GM21737 (cell line): ENCODE measurements at regions not wholly inside any gene's neighbourhood (a gene's known extent, or its start where the extent isn't known, plus 50 kb on each side); places are given as distances from the start of the nearest gene placed in this dataset.

Source experiments
- ATAC-seq: cut with Tn5 transposase; IDR thresholded peaks from one replicate; pipeline ENCODE4 v1.9.1; 2021; ENCODE audit warnings: mild to moderate bottlenecking, moderate library complexity; ENCODE audit not compliant: unreplicated experiment

- ATAC-seq, result no peak
These were observed 80.2 kb upstream of the PALMD start for GRCh38 chr1:99565606-99566289.

DNA sequence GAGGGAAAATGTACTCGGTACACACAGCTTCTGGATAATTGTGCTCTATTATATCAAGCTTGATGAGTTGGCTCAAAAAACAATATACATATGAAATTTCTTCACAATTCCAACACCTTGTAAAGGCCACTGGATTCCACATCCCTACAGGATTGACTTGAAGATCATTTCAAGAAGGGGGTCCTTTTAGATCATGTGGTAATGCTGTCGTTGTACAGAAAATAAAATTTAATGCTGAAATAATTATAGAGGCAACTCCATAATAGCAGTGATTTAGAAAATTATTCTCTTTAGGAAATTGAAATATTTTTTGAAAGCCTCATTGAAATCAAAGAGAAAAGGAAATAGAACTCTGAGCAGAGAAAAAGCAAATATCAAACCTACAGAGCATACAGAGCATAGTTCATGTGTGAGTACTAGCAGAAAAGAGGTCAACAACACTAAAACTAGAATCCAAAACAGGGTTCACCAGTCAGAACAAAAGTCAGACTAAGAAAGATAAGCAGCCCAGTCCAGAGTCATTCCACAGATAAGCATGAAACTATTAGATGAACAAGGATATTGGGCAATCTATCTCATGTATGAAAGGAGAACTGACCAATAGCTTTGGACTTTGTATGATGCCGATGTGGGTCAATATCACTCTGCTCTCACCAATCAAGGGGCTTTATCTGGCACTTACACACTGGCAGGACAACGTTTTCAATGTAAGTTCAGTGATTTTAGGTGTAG is 79.5 kb upstream of the PALMD start:
- ATAC-seq, result no peak

- no peak for ATAC-seq
These were observed 75.3 kb upstream of the PALMD start for GRCh38 chr1:99570486-99571089.

GRCh38 chr1:99571092-99571734 is 74.7 kb upstream of the PALMD start:
- ATAC-seq, result no peak

DNA sequence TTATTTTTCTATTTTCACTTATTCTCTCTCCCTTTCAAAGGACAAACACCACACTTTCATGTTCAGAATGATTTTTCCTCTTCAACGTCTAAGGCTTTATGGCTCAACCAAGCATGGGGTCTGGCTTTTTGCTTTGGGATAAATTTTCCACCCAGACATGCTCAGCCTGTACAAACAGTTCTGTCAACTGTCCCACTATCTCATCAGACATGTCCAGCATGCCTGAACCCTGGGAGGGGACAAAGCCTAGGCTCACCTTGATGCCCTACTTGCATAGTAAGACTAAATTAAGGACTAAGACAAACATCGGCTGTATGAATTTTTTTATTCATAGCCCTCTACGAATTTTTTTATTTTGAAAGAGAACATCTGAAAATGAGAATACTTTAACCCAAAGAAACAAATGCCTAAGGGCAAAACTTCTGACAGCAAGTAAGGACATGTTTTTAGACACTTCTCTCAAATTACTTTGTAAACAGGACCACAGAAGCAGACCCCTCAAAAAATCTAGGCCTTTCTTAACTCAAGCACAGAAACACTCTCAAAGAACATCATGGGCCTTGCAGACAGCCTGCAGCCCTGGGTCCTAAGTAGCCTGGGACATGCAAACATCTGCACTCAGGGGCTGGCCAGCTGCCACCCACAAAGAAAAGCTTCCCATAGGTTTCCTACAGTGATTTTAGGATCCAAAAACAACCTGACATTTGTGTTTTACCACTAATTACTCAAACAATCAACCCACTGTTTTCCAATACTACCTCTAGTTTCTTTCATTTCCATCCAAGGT is 72.3 kb upstream of the PALMD start:
- no peak for ATAC-seq

DNA sequence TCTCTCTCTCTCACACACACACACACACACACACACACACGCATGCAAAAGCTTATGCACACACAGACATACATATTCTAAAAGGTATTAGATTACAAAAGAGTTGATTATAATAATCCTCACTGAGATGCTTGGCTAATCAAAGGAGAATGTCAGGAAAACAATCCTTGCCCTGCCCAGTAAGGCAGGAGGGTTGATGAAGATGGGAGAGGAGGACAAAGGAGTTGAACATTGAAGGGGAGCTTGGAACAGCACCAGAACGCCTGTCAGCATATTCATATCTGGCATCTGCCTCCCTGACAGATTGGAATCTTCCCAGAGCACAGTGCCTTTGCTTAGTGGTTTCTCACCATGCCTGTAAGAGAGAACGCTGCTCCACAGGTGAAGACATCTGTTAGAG is 68.6 kb upstream of the PALMD start:
- no peak for ATAC-seq

GRCh38 chr1:99579691-99580172 is 66.2 kb upstream of the PALMD start:
- ATAC-seq, result no peak

DNA sequence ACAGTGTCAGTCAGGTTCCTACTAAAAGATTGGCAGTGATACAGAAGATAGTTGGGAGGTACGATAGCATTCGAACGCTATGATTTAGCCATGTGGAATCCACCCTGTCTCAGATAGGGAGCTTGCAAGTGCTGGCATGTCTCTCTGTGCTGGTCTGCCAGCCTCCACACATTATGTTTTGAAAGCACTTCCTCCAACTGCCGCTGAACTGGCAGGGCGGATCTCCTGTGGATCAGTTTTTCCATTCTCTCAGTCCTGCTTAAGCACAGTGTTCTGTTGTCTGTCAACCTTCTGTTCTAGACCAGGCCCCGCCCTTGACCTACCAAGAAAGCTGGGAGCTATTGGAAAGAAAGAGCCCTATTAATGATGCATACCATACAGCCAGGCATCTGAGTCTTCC is 65.5 kb upstream of the PALMD start:
- ATAC-seq, result no peak

- no peak for ATAC-seq
These were observed 58.9 kb upstream of the PALMD start for GRCh38 chr1:99587008-99587407.

GRCh38 chr1:99589186-99589636 is 56.7 kb upstream of the PALMD start:
- no peak for ATAC-seq

GRCh38 chr1:99590578-99591209 is 55.2 kb upstream of the PALMD start:
- no peak for ATAC-seq

DNA sequence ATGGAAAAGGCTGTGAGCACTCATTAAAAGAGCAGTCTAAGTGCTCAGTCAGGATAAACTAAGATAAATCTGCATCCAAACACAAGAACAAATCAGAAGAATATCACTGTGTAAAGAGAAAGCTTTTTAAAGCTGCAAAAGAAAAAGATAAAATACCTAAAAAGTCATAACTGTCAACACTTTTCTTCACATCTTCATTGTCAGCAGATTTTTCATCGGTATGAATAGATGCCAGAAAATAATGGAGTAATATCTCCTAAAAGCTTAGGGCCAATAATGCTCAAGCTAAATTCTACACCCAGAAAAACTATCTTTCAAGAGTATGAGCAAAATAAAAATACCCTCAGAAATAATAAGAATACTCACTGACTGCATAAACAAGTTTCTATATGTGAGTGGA is 54.0 kb upstream of the PALMD start:
- no peak for ATAC-seq

GRCh38 chr1:99594205-99594604 is 51.7 kb upstream of the PALMD start:
- no peak for ATAC-seq

DNA sequence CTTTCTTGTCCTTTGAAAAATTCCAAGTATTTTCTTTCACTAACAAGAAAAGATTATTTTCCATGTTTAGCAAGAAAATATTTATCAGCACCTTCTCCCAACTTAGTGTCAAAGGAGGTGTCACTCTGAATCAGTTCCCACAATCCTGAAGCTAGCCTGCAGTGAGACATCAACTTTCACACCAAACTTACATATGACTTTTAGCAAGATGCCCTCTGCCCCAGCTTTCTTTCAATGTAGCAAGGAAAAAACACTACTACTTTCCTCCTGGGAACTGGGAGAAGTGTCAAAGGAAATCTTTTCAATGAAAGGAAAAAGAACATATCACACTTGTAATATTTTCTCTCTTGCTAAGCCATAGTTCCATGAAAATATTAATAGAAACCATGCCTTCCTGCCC is 50.9 kb upstream of the PALMD start:
- no peak for ATAC-seq

GRCh38 chr1:99595441-99595840 is 50.5 kb upstream of the PALMD start:
- ATAC-seq, result no peak
